HG02973 (cell line): ENCODE measurements at regions not wholly inside any gene's neighbourhood (a gene's known extent, or its start where the extent isn't known, plus 50 kb on each side); places are given as distances from the start of the nearest gene placed in this dataset.

Experiments used
- ATAC-seq: cut with Tn5 transposase; IDR thresholded peaks from one replicate; pipeline ENCODE4 v1.9.1; 2021; ENCODE audit warnings: moderate library complexity; ENCODE audit not compliant: unreplicated experiment

GRCh38 chr12:93318720-93319522 is 58.8 kb upstream of the NUDT4 start:
- ATAC-seq = no peak

GRCh38 chr12:93319523-93320050 is 58.1 kb upstream of the NUDT4 start:
- ATAC-seq = no peak

- ATAC-seq = no peak
These were observed 54.9 kb upstream of the NUDT4 start for GRCh38 chr12:93322784-93323183.

- ATAC-seq = no peak
These were observed 53.9 kb upstream of the NUDT4 start for GRCh38 chr12:93323625-93324329.

GRCh38 chr12:93325855-93326254 is 51.9 kb upstream of the NUDT4 start:
- no peak for ATAC-seq
